Pancreas (tissue), 10 donors: ENCODE measurements at regions not wholly inside any gene's neighbourhood (a gene's known extent, or its start where the extent isn't known, plus 50 kb on each side); places are given as distances from the start of the nearest gene placed in this dataset.

Experiments used
- ATAC-seq, 4 donors: fragments of 200-7000 bp; cut with Tn5 transposase; one replicate each; pipeline versions ENCODE4 v1.8.0 to v1.9.1; 2020; ENCODE audit warnings: mild to moderate bottlenecking in 4 of 4, moderate library complexity in 4 of 4
- DNase-seq, 6 donors: peaks; one replicate each; pipeline ENCODE4 v3.0.0-alpha.2; 2020
- FAIRE-seq: peaks from 2 replicates; lab custom pipeline; 2012; peaks lifted over from hg19 to GRCh38; lab: Jason Lieb, UNC
- H3K27ac ChIP-seq, 4 donors: fragments of 200-600 bp; sonication (generic); 1 replicate in 3 of 4; 2 replicates in 1 of 4; pipeline versions ENCODE4 v1.5.0 to v1.8.0; 2020
- H3K27me3 ChIP-seq, 4 donors: fragments of 200-600 bp; one replicate each; pipeline ENCODE4 v1.8.0; 2021
- H3K36me3 ChIP-seq, 3 donors: fragments of 200-600 bp; sonication (generic) in 1 of 3; one replicate each; pipeline versions ENCODE4 v1.5.0 to v1.8.0; 2020 to 2021
- H3K4me1 ChIP-seq, 3 donors: fragments of 200-600 bp; one replicate each; pipeline ENCODE4 v1.8.0; 2021
- H3K4me3 ChIP-seq, 4 donors: fragments of 200-600 bp; sonication (generic) in 2 of 4; one replicate each; pipeline versions ENCODE4 v1.5.0 to v1.8.0; 2020 to 2021
- H3K9me3 ChIP-seq, 4 donors: fragments of 200-600 bp; one replicate each; pipeline ENCODE4 v1.8.0; 2021
- WGBS, 2 donors: extraction: QIAGEN DNeasy Blood & Tissue Kit; methylation state at CpG; one replicate each; pipeline ENCODE4 v1.1.7; 2013; 5-methylcytosine and 5-hydroxymethylcytosine counted together
- intact Hi-C, 3 donors: fragments of 100-400 bp; cut with DNase I; formaldehyde crosslinking; loops; one replicate each; pipeline versions ENCODE4 v1.11.1 to v1.14.2; 2022
- TF ChIP-seq, protein P1 (sequence below), 4 donors: fragments of 200-600 bp; sonication (generic) in 3 of 4; IDR thresholded peaks; one replicate each; pipeline versions ENCODE4 v1.5.0 to v1.8.0; 2021; ENCODE audit warnings: antibody characterized with exemption in 4 of 4
- donor health status: healthy with polysubstance abuse.
- donor health status: DM: no; HTN: no; CAD: no; lungs with moderate emphysema.
- donor health status: DM: no; HTN: no; CAD: no.
- donor health status: control.
- donor health status: control.
- donor health status: Bipolar disorder and iron deficiency.
- donor health status: DM: yes; HTN: yes; CAD: no.
- donor health status: DM: no; HTN: no; CAD: no.
- donor health status: DM: no; HTN: no; CAD: no.
- donor health status: DM: yes; HTN: yes; CAD: no.

DNA sequence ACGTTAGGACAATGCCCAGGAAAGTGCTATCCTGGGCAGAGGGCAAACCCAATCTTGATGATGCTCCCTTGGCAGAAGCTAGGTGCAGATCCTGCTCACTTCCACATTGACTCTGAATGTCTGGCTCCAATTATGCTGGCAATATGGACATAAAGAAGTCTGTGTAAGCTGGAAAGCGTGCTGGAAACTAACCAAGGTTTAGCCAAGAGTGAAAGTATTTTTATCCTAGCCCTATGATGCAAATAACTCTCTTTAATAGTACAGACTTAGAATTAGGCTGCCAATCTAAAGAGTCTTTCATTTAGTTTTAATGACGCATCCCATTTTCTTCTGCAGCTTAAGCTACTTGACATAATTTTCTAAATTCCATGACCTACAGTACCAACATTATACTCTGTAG is 571.8 kb downstream of the TUSC7 start:
- ATAC-seq (no peak), DNase-seq (no peak), FAIRE-seq (no peak)
- TF ChIP-seq, protein P1, sequence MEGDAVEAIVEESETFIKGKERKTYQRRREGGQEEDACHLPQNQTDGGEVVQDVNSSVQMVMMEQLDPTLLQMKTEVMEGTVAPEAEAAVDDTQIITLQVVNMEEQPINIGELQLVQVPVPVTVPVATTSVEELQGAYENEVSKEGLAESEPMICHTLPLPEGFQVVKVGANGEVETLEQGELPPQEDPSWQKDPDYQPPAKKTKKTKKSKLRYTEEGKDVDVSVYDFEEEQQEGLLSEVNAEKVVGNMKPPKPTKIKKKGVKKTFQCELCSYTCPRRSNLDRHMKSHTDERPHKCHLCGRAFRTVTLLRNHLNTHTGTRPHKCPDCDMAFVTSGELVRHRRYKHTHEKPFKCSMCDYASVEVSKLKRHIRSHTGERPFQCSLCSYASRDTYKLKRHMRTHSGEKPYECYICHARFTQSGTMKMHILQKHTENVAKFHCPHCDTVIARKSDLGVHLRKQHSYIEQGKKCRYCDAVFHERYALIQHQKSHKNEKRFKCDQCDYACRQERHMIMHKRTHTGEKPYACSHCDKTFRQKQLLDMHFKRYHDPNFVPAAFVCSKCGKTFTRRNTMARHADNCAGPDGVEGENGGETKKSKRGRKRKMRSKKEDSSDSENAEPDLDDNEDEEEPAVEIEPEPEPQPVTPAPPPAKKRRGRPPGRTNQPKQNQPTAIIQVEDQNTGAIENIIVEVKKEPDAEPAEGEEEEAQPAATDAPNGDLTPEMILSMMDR (IDR thresholded peaks at IDR 0.05) = no peak
- Histone ChIP-seq H3K9me3 (no peaks in the 10 kb centered on the region), H3K4me1 (peaks cover 4 to 21% (median 20%) of the 10 kb centered on the region in 3 donors), H3K27me3 (no peaks in the 10 kb centered on the region), H3K27ac (no peak overlapping the region), H3K4me3 (no peak overlapping the region), H3K36me3 (no peaks in the 10 kb centered on the region)
- 88 to 91% methylated on average over 3 of the region's 3 CpGs for WGBS, 2 donors
- intact Hi-C loops = no loop called here

DNA sequence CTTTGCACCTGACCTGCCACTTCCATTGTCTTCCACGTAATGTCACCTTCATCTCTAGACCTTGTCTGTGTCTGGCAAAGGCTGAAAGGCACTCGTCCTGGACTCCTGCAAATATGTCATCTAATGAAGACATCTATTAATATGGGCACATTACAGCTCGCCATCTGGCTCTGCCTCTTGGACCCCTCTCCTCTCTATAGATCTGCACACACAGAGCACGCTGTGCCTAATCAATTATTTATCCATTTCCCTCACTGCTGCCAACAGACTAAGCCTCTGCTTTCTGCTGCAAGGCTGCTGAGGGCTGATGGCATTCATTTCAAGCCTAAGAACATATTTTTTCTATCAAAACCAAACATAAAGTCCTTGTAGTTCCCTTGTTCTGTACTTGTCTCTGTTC is 573.0 kb downstream of the TUSC7 start:
- Histone ChIP-seq H3K36me3 (no peaks in the 10 kb centered on the region), H3K27ac (no peak overlapping the region), H3K27me3 (no peaks in the 10 kb centered on the region), H3K4me1 (peaks cover 4 to 21% (median 19%) of the 10 kb centered on the region in 3 donors), H3K4me3 (no peak overlapping the region), H3K9me3 (no peaks in the 10 kb centered on the region)
- intact Hi-C loops = no loop called here
- DNase-seq (no peak), ATAC-seq (no peak), FAIRE-seq (no peak)
- TF ChIP-seq, protein P1 (IDR thresholded peaks at IDR 0.05) = no peak
- WGBS, 2 donors = 63 to 67% methylated on average over 4 of the region's 4 CpGs

DNA sequence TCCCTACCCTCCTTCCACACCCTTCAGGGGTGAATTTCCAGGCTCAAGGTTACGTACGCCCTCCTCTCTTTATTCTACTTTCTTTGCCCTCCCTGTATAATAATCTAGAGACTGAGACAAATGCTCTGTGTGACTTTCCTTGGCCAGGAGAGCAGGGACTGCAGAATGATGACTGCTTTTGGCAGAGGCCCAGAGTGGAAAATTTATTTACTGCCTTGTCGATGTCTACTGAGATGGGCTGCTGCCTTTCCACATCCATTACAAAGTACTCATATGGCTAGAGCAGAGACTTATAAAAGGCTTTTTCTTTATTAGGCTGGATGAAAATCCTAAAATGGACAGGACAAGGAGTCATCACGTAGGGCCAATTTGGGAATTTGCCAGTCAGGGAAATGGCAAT is 576.2 kb downstream of the TUSC7 start:
- no peak overlapping the region for H3K27ac ChIP-seq
- intact Hi-C loops = no loop called here
- no peak overlapping the region for H3K4me3 ChIP-seq
- TF ChIP-seq, protein P1 (IDR thresholded peaks at IDR 0.05) = no peak
- FAIRE-seq = no peak
- ATAC-seq = no peak
- H3K4me1 ChIP-seq = no peaks in the 10 kb centered on the region
- H3K27me3 ChIP-seq = no peaks in the 10 kb centered on the region
- H3K9me3 ChIP-seq = no peaks in the 10 kb centered on the region
- no peak for DNase-seq
- H3K36me3 ChIP-seq = no peaks in the 10 kb centered on the region
- 43 to 50% methylated on average over 4 of the region's 4 CpGs for WGBS, 2 donors

DNA sequence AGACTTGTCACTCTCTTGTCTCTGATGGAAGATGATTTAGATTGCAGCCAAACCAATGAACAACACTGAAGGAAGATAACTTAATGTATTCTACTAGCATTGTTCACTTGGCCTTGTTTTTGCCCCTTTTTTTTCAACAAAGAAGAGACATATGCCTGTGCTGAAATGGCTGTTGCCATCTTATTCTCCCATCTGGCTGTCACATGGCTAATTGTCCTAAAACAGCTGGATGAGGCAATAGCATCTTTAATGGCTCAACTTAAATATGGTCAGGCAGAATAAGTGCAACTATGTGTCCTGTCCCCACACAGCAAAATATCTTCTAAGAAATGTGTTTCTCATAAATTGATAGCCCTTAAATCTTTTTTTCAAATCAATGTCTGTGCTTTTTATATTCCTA is 576.9 kb downstream of the TUSC7 start:
- TF ChIP-seq, protein P1 (IDR thresholded peaks at IDR 0.05) = no peak
- Histone ChIP-seq H3K27ac (no peak overlapping the region), H3K4me1 (no peaks in the 10 kb centered on the region), H3K27me3 (no peaks in the 10 kb centered on the region), H3K4me3 (no peak overlapping the region), H3K36me3 (no peaks in the 10 kb centered on the region), H3K9me3 (no peaks in the 10 kb centered on the region)
- ATAC-seq (no peak), FAIRE-seq (no peak), DNase-seq (no peak)
- intact Hi-C loops = no loop called here

DNA sequence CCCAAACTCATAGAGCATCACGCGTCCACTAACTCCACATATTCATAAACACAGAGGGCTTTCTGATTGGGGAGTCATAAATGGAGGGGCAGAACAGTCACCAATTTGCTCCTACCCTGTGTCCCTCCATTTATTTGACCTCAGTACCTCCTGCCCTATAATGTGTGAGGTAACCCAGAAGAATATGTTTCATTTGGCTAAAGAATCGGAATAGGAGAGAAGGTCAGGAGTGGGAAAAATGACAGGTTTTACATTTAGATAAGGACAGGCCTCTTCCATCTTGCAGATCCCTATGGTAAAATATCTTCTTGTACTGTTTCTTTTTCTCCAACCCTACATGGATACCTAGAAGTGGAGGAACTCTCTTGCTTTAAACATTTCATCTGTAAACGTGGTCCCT is 578.0 kb downstream of the TUSC7 start:
- WGBS, 2 donors = 55 to 68% methylated on average over 4 of the region's 4 CpGs
- FAIRE-seq (no peak), ATAC-seq (peak in 3 of 4 donors; percentile 47 to 71 (median 70))

More for the DNA sequence above, 578.0 kb downstream of the TUSC7 start:
- no peaks in the 10 kb centered on the region for H3K9me3 ChIP-seq
- intact Hi-C loops = no loop called here
- no peaks in the 10 kb centered on the region for H3K36me3 ChIP-seq
- no peaks in the 10 kb centered on the region for H3K4me1 ChIP-seq
- H3K27me3 ChIP-seq = no peaks in the 10 kb centered on the region
- DNase-seq = no peak
- no peak overlapping the region for H3K27ac ChIP-seq
- H3K4me3 ChIP-seq = no peak overlapping the region
- TF ChIP-seq, protein P1 (IDR thresholded peaks at IDR 0.05) = no peak
